Body of pancreas (tissue), 4 donors: ENCODE measurements at regions not wholly inside any gene's neighbourhood (a gene's known extent, or its start where the extent isn't known, plus 50 kb on each side); places are given as distances from the start of the nearest gene placed in this dataset.

Experiments
- ATAC-seq: fragments of 150-250 bp; one replicate; pipeline ENCODE4 v1.9.1; 2016
- DNase-seq, 4 donors: peaks; one replicate each; pipeline ENCODE4 v3.0.0-alpha.2; 2019
- H3K27ac ChIP-seq, 4 donors: fragments of 200-600 bp; sonication (generic); 1 replicate in 3 of 4; 2 replicates in 1 of 4; pipeline versions ENCODE4 v1.5.1 to v1.6.1; 2016 to 2019; ENCODE audit warnings: mild to moderate bottlenecking in 1 of 4, mixed read lengths in 1 of 4, moderate library complexity in 1 of 4
- H3K27me3 ChIP-seq, 2 donors: fragments of 200-600 bp; sonication (generic); one replicate each; pipeline ENCODE4 v1.6.0; 2016; ENCODE audit warnings: mild to moderate bottlenecking in 1 of 2
- H3K36me3 ChIP-seq, 2 donors: fragments of 200-600 bp; sonication (generic); replicated peaks in 1 of 2; 2 replicates each; pipeline ENCODE4 v1.5.1; 2016; ENCODE audit warnings: low read depth in 2 of 2; ENCODE audit not compliant: insufficient read depth in 1 of 2
- H3K4me1 ChIP-seq: fragments of 200-600 bp; sonication (generic); one replicate; pipeline ENCODE4 v1.6.0; 2016
- H3K4me3 ChIP-seq, 2 donors: fragments of 200-600 bp; sonication (generic); 1 replicate in 1 of 2; 2 replicates in 1 of 2; pipeline ENCODE4 v1.5.1; 2016 to 2019
- H3K9me3 ChIP-seq, 3 donors: fragments of 200-600 bp; sonication (generic); 1 replicate in 2 of 3; 2 replicates in 1 of 3; pipeline ENCODE4 v1.5.1; 2016
- CTCF ChIP-seq, 7 experiments: fragments of 450-650 bp in 4 of 7; fragments of 200-600 bp in 3 of 7; sonication (generic) in 3 of 7; IDR thresholded peaks; one replicate each; pipeline ENCODE4 v1.5.1; 2016 to 2019; ENCODE audit warnings: antibody characterized with exemption in 7 of 7
- POLR2A ChIP-seq, 3 donors: fragments of 450-650 bp; IDR thresholded peaks; one replicate each; pipeline ENCODE4 v1.6.1; 2016; ENCODE audit warnings: antibody characterized with exemption in 3 of 3, mild to moderate bottlenecking in 2 of 3
- WGBS, 2 donors: methylation state at CpG; one replicate each; pipeline ENCODE4 v1.1.5; 2017; 5-methylcytosine and 5-hydroxymethylcytosine counted together
- intact Hi-C: fragments of 100-400 bp; cut with DNase I; formaldehyde crosslinking; loops from one replicate; pipeline ENCODE4 v1.15.1; 2023

GRCh38 chr7:114851406-114852061 lies 70.4 kb upstream of the MDFIC start:
- no peak overlapping the region for H3K4me3 ChIP-seq
- no peak overlapping the region for H3K27ac ChIP-seq
- intact Hi-C loops, result no loop called here
- no peaks in the 10 kb centered on the region for H3K9me3 ChIP-seq
- ATAC-seq (no peak), DNase-seq (no peak)
- no peaks in the 10 kb centered on the region for H3K36me3 ChIP-seq
- WGBS, 2 donors, result 76 to 80% methylated on average over 3 of the region's 3 CpGs
- no peaks in the 10 kb centered on the region for H3K27me3 ChIP-seq
- TF ChIP-seq CTCF (IDR thresholded peaks at IDR 0.05) (no peak), POLR2A (IDR thresholded peaks at IDR 0.05) (no peak)
- peaks cover 2% of the 10 kb centered on the region for H3K4me1 ChIP-seq

GRCh38 chr7:114852293-114852692 lies 69.6 kb upstream of the MDFIC start:
- Histone ChIP-seq H3K27ac (no peak overlapping the region), H3K4me3 (no peak overlapping the region), H3K9me3 (no peaks in the 10 kb centered on the region), H3K4me1 (peaks cover 6% of the 10 kb centered on the region), H3K36me3 (no peaks in the 10 kb centered on the region), H3K27me3 (no peaks in the 10 kb centered on the region)
- no peak for ATAC-seq
- intact Hi-C loops, result no loop called here
- TF ChIP-seq POLR2A (IDR thresholded peaks at IDR 0.05) (no peak), CTCF (IDR thresholded peaks at IDR 0.05) (no peak)
- DNase-seq, result no peak

- Histone ChIP-seq H3K9me3 (no peaks in the 10 kb centered on the region), H3K4me3 (no peak overlapping the region), H3K27me3 (no peaks in the 10 kb centered on the region), H3K36me3 (no peaks in the 10 kb centered on the region), H3K4me1 (peaks cover 6% of the 10 kb centered on the region), H3K27ac (no peak overlapping the region)
- TF ChIP-seq POLR2A (IDR thresholded peaks at IDR 0.05), result no peak
- TF ChIP-seq CTCF (IDR thresholded peaks at IDR 0.05), result no peak
- WGBS, 2 donors, result 72 to 76% methylated on average over 4 of the region's 4 CpGs
- intact Hi-C loops, result no loop called here
- ATAC-seq, result no peak
- DNase-seq, result no peak
These were observed 68.7 kb upstream of the MDFIC start for GRCh38 chr7:114853189-114853588.

- Histone ChIP-seq H3K4me1 (peaks cover 6% of the 10 kb centered on the region), H3K9me3 (no peaks in the 10 kb centered on the region), H3K4me3 (no peak overlapping the region), H3K27ac (no peak overlapping the region), H3K36me3 (no peaks in the 10 kb centered on the region), H3K27me3 (no peaks in the 10 kb centered on the region)
- ATAC-seq (no peak), DNase-seq (no peak)
- WGBS, 2 donors, result 74 to 76% methylated on average over 2 of the region's 2 CpGs
- TF ChIP-seq POLR2A (IDR thresholded peaks at IDR 0.05), result no peak
- intact Hi-C loops, result no loop called here
These were observed 67.5 kb upstream of the MDFIC start for GRCh38 chr7:114854369-114854768.

DNA sequence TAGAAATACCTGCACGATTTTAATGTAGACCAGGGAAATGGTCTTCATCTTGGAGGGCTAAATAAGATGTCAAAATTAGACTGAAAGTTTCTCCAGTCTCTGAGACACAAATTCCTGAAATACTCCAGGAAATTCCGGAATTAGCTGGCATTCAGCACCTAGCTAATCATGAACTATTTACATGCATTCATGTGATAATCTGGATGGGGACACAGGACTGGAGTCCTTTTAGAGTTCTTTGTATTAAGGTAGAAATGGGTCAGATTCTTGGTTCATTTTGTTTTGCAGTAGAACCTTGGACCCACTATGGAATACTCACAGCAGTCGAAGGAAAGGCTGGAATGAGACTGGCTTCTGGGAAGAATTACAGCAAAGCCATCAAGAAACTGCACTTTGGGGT lies 65.3 kb upstream of the MDFIC start:
- TF ChIP-seq POLR2A (IDR thresholded peaks at IDR 0.05), result no peak
- no peak for TF ChIP-seq CTCF (IDR thresholded peaks at IDR 0.05)
- no peak for DNase-seq
- no peaks in the 10 kb centered on the region for H3K27me3 ChIP-seq
- H3K4me1 ChIP-seq, result peaks cover 6% of the 10 kb centered on the region
- WGBS, 2 donors, result 30 to 32% methylated on average over 3 of the region's 3 CpGs
- H3K27ac ChIP-seq, result no peak overlapping the region
- intact Hi-C loops, result no loop called here
- no peaks in the 10 kb centered on the region for H3K9me3 ChIP-seq
- H3K36me3 ChIP-seq, result no peaks in the 10 kb centered on the region
- no peak for ATAC-seq
- no peak overlapping the region for H3K4me3 ChIP-seq
